SK-N-SH treated with all-trans-retinoic acid at 6 μM for 48 hours (cell line): ENCODE measurements at regions not wholly inside any gene's neighbourhood (a gene's known extent, or its start where the extent isn't known, plus 50 kb on each side); places are given as distances from the start of the nearest gene placed in this dataset.

Experiments
- ATAC-seq: fragments of 200-7000 bp; cut with Tn5 transposase; 3 replicates; pipeline ENCODE4 v1.9.1; 2020; ENCODE audit warnings: mild to moderate bottlenecking, moderate library complexity
- ARNTL ChIP-seq: fragments of 450-650 bp; formaldehyde crosslinking; IDR thresholded peaks from 2 replicates; pipeline ENCODE4 v1.5.0; 2020; ENCODE audit warnings: low read depth, mild to moderate bottlenecking, moderate library complexity, borderline replicate concordance
- BACH2 ChIP-seq: fragments of 250-450 bp; sonication (Bioruptor Pico); IDR thresholded peaks from 2 replicates; pipeline ENCODE4 v1.9.0; 2021; ENCODE audit warnings: mild to moderate bottlenecking, borderline replicate concordance
- CREB5 ChIP-seq: fragments of 250-450 bp; sonication (Bioruptor Pico); IDR thresholded peaks from 2 replicates; pipeline ENCODE4 v1.5.1; 2020; ENCODE audit warnings: low read depth, mild to moderate bottlenecking, moderate library complexity
- CSDC2 ChIP-seq: fragments of 250-450 bp; sonication (Bioruptor Pico); IDR thresholded peaks from 2 replicates; pipeline ENCODE4 v1.5.0; 2020; ENCODE audit warnings: mild to moderate bottlenecking, moderate library complexity
- ESRRG ChIP-seq: fragments of 250-450 bp; sonication (Bioruptor Pico); IDR thresholded peaks from 2 replicates; pipeline ENCODE4 v1.6.1; 2021; ENCODE audit warnings: mild to moderate bottlenecking
- GLIS3 ChIP-seq: fragments of 250-450 bp; sonication (Bioruptor Pico); IDR thresholded peaks from 2 replicates; pipeline ENCODE4 v1.5.0; 2020; ENCODE audit warnings: mild to moderate bottlenecking, moderate library complexity
- ISL1 ChIP-seq: fragments of 250-450 bp; sonication (Bioruptor Pico); IDR thresholded peaks from 2 replicates; pipeline ENCODE4 v2.1.2; 2022; ENCODE audit warnings: mild to moderate bottlenecking, moderate library complexity
- OSR1 ChIP-seq: fragments of 250-450 bp; sonication (Bioruptor Pico); IDR thresholded peaks from 2 replicates; pipeline ENCODE4 v1.8.0; 2022; ENCODE audit warnings: moderate library complexity, mild to moderate bottlenecking, inconsistent platforms
- PATZ1 ChIP-seq: fragments of 250-450 bp; sonication (Bioruptor Pico); IDR thresholded peaks from 2 replicates; pipeline ENCODE4 v1.8.0; 2020; ENCODE audit warnings: mild to moderate bottlenecking, moderate library complexity, borderline replicate concordance
- POU6F1 ChIP-seq: fragments of 250-450 bp; sonication (Bioruptor Pico); IDR thresholded peaks from 2 replicates; pipeline ENCODE4 v1.8.0; 2021; ENCODE audit warnings: low read depth, mild to moderate bottlenecking, moderate library complexity, borderline replicate concordance
- RARB ChIP-seq: fragments of 250-450 bp; sonication (Bioruptor Pico); IDR thresholded peaks from 2 replicates; pipeline ENCODE4 v1.8.0; 2021; ENCODE audit warnings: mild to moderate bottlenecking, moderate library complexity
- SNAI2 ChIP-seq: fragments of 250-450 bp; sonication (Bioruptor Pico); IDR thresholded peaks from 2 replicates; pipeline ENCODE4 v1.5.0; 2020; ENCODE audit warnings: mild to moderate bottlenecking, moderate library complexity
- TCF4 ChIP-seq: fragments of 250-450 bp; sonication (Bioruptor Pico); IDR thresholded peaks from 2 replicates; pipeline ENCODE4 v1.8.0; 2021; ENCODE audit warnings: mild to moderate bottlenecking, moderate library complexity, borderline replicate concordance
- TOX ChIP-seq: fragments of 250-450 bp; sonication (Bioruptor Pico); IDR thresholded peaks from 2 replicates; pipeline ENCODE4 v1.8.0; 2021; ENCODE audit warnings: mild to moderate bottlenecking, moderate library complexity, borderline replicate concordance
- TSHZ2 ChIP-seq: fragments of 250-450 bp; sonication (Bioruptor Pico); IDR thresholded peaks from 2 replicates; pipeline ENCODE4 v1.5.0; 2020; ENCODE audit warnings: mild to moderate bottlenecking, moderate library complexity
- ZC3H10 ChIP-seq: fragments of 250-450 bp; sonication (Bioruptor Pico); IDR thresholded peaks from 2 replicates; pipeline ENCODE4 v1.5.1; 2021; ENCODE audit warnings: mild to moderate bottlenecking, moderate library complexity
- ZFP3 ChIP-seq: fragments of 250-450 bp; sonication (Bioruptor Pico); IDR thresholded peaks from 2 replicates; pipeline ENCODE4 v1.5.0; 2020; ENCODE audit warnings: mild to moderate bottlenecking, moderate library complexity
- ZFP30 ChIP-seq: fragments of 450-650 bp; formaldehyde crosslinking; IDR thresholded peaks from 2 replicates; pipeline ENCODE4 v1.5.0; 2022; ENCODE audit warnings: mild to moderate bottlenecking, moderate library complexity
- ZNF565 ChIP-seq: fragments of 450-650 bp; formaldehyde crosslinking; conservative IDR thresholded peaks from 2 replicates; pipeline ENCODE4 v1.5.0; 2020; ENCODE audit warnings: low read depth, mild to moderate bottlenecking, moderate library complexity
- ZNF70 ChIP-seq: fragments of 450-650 bp; formaldehyde crosslinking; IDR thresholded peaks from 2 replicates; pipeline ENCODE4 v1.5.0; 2020; ENCODE audit warnings: mild to moderate bottlenecking, moderate library complexity
- ZNF8 ChIP-seq: fragments of 450-650 bp; formaldehyde crosslinking; IDR thresholded peaks from 2 replicates; pipeline ENCODE4 v1.5.0; 2020; ENCODE audit warnings: mild to moderate bottlenecking, moderate library complexity
- TF ChIP-seq, protein P1 (sequence below): fragments of 250-450 bp; sonication (Bioruptor Pico); IDR thresholded peaks from 2 replicates; pipeline ENCODE4 v1.5.1; 2021; ENCODE audit warnings: mild to moderate bottlenecking, moderate library complexity

DNA sequence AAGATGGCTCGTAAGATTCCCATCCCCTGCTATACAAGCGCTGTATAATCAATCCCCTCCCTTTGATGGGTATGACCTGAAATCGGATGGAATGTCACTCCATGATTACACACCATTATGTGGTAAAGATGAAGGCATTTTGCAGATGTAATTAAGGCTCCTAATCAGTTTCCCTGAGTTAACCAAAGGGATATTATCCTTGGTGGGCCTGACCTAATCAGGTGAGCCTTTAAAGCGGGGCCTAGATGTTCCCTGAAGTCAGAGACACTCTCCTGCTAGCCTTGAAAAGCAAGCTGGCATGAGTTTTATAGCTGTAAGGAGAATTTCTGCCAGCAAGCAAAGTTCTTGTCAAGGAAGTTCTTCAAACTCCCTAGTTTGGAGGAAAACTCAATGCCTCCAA is 223.8 kb upstream of the FN1 start:
- ATAC-seq: no peak
- TF ChIP-seq ESRRG (CRISPR knock-in tag) (no peak), SNAI2 (CRISPR knock-in tag) (no peak), ZNF565 (CRISPR knock-in tag) (no peak), ZNF8 (no peak), GLIS3 (CRISPR knock-in tag) (no peak), TSHZ2 (CRISPR knock-in tag) (no peak), ZNF70 (CRISPR knock-in tag) (no peak), OSR1 (no peak), CSDC2 (no peak), ZFP30 (CRISPR knock-in tag) (no peak), POU6F1 (CRISPR knock-in tag) (no peak), ISL1 (no peak), RARB (CRISPR knock-in tag) (no peak), BACH2 (CRISPR knock-in tag) (no peak), TOX (CRISPR knock-in tag) (no peak), TCF4 (CRISPR knock-in tag) (no peak), ZFP3 (CRISPR knock-in tag) (no peak)
- TF ChIP-seq, protein P1, sequence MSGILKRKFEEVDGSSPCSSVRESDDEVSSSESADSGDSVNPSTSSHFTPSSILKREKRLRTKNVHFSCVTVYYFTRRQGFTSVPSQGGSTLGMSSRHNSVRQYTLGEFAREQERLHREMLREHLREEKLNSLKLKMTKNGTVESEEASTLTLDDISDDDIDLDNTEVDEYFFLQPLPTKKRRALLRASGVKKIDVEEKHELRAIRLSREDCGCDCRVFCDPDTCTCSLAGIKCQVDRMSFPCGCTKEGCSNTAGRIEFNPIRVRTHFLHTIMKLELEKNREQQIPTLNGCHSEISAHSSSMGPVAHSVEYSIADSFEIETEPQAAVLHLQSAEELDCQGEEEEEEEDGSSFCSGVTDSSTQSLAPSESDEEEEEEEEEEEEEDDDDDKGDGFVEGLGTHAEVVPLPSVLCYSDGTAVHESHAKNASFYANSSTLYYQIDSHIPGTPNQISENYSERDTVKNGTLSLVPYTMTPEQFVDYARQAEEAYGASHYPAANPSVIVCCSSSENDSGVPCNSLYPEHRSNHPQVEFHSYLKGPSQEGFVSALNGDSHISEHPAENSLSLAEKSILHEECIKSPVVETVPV (CRISPR knock-in tag): no peak

- TF ChIP-seq POU6F1 (CRISPR knock-in tag) (no peak), ZNF70 (CRISPR knock-in tag) (no peak), ESRRG (CRISPR knock-in tag) (no peak), BACH2 (CRISPR knock-in tag) (no peak), PATZ1 (CRISPR knock-in tag) (no peak), TCF4 (CRISPR knock-in tag) (no peak), ZNF8 (no peak), ZC3H10 (no peak), SNAI2 (CRISPR knock-in tag) (no peak), ZFP30 (CRISPR knock-in tag) (no peak), GLIS3 (CRISPR knock-in tag) (no peak), OSR1 (no peak), ISL1 (no peak), TSHZ2 (CRISPR knock-in tag) (no peak), CSDC2 (no peak), TOX (CRISPR knock-in tag) (no peak), CREB5 (CRISPR knock-in tag) (no peak), ARNTL (no peak), ZFP3 (CRISPR knock-in tag) (no peak), RARB (CRISPR knock-in tag) (no peak)
- ATAC-seq: no peak
Observed at GRCh38 chr2:215658635-215659305, 222.9 kb upstream of the FN1 start.
